ENCODE measurements at regions not wholly inside any gene's neighbourhood (a gene's known extent, or its start where the extent isn't known, plus 50 kb on each side); places are given as distances from the start of the nearest gene placed in this dataset.

GRCh38 chr7:136664537-136664936 lies 203.9 kb upstream of the CHRM2 start:
- TF ChIP-seq CTCF (IDR thresholded peaks at IDR 0.05): no peak
- H3K9me3 ChIP-seq: no peaks in the 10 kb centered on the region
- no peak overlapping the region for H3K4me3 ChIP-seq

DNA sequence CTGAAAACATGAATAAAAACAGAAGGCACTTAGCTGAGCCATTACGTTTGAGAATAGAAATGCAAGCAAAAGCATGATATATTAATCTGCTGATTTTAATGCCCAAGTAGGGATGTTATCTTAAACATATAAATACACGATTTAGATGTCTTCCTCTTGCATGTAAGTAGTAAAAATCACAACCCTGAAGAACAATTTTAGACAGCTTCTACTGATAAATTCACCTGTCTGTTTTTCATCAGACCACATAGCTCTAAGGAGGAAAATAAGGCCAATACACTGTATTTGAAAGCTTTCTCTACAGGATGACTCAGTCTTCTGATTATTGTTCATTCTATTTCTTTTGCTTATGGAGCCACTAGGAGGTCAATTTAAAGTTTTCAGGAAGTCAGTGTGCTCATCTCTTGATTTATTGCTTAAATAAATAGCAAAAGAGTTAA lies 210.9 kb upstream of the CHRM2 start:
- no peak for TF ChIP-seq CTCF (IDR thresholded peaks at IDR 0.05)
- no peaks in the 10 kb centered on the region for H3K4me1 ChIP-seq

More at GRCh38 chr7:136664537-136664936, 203.9 kb upstream of the CHRM2 start:
- no peaks in the 10 kb centered on the region for H3K4me1 ChIP-seq
- no peaks in the 10 kb centered on the region for H3K27me3 ChIP-seq
- H3K36me3 ChIP-seq: no peaks in the 10 kb centered on the region
- no peak overlapping the region for H3K27ac ChIP-seq
- no peak for DNase-seq (ENCODE audit: low spot score)

DNA sequence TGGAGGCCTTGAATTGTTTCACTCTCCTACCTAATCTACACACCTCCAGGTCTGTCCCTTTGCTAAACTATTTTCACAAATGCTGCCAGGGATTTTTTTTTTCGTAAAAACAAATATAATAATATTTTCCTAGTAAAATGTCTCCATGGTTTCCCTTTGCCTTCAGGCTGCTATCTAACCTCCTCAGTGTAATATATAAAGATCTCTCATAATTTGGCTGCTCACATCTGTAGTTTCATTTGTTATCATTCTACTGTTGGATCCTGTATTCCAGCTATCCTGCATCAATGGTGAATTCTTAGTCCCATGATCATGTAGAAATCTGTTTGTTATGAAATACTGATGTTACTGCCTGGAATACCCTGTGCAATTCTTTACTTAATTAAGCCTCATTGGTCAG lies 211.9 kb upstream of the CHRM2 start:
- Histone ChIP-seq H3K4me1 (no peaks in the 10 kb centered on the region), H3K36me3 (no peaks in the 10 kb centered on the region), H3K27me3 (no peaks in the 10 kb centered on the region), H3K4me3 (no peak overlapping the region), H3K9me3 (no peaks in the 10 kb centered on the region), H3K27ac (no peak overlapping the region)
- DNase-seq (ENCODE audit: low spot score): no peak
- no peak for TF ChIP-seq CTCF (IDR thresholded peaks at IDR 0.05)

More for the DNA sequence above, 210.9 kb upstream of the CHRM2 start:
- DNase-seq (ENCODE audit: low spot score): no peak
- no peaks in the 10 kb centered on the region for H3K27me3 ChIP-seq
- H3K36me3 ChIP-seq: no peaks in the 10 kb centered on the region
- H3K4me3 ChIP-seq: no peak overlapping the region
- no peak overlapping the region for H3K27ac ChIP-seq
- no peaks in the 10 kb centered on the region for H3K9me3 ChIP-seq

GRCh38 chr7:136655414-136655813 lies 213.0 kb upstream of the CHRM2 start:
- Histone ChIP-seq H3K27me3 (no peaks in the 10 kb centered on the region), H3K27ac (no peak overlapping the region), H3K36me3 (no peaks in the 10 kb centered on the region), H3K4me3 (no peak overlapping the region), H3K4me1 (no peaks in the 10 kb centered on the region), H3K9me3 (no peaks in the 10 kb centered on the region)
- DNase-seq (ENCODE audit: low spot score): no peak
- no peak for TF ChIP-seq CTCF (IDR thresholded peaks at IDR 0.05)

DNA sequence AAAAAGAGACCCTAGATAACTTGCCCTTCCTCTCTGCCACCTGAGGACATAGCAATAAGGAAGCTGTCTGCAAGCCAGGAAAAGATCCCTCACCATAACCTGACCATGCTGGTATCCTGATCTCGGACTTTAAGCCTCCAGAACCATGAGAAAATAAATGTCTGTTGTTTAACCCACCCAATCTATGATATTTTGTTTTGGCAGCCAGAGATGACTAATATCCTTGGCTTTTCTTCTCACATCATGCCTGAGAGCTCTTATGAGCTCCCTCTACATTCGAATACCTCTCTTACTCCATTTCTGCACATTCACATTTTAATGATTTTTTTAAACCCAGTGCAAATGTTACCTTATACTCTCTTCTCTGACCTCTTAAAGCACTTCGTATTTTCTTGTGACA lies 214.0 kb upstream of the CHRM2 start:
- TF ChIP-seq CTCF (IDR thresholded peaks at IDR 0.05): no peak
- Histone ChIP-seq H3K4me3 (no peak overlapping the region), H3K4me1 (no peaks in the 10 kb centered on the region), H3K27ac (no peak overlapping the region), H3K27me3 (no peaks in the 10 kb centered on the region), H3K9me3 (no peaks in the 10 kb centered on the region), H3K36me3 (no peaks in the 10 kb centered on the region)
- no peak for DNase-seq (ENCODE audit: low spot score)

GRCh38 chr7:136652635-136653370 lies 215.6 kb upstream of the CHRM2 start:
- no peak for TF ChIP-seq CTCF (IDR thresholded peaks at IDR 0.05)
- Histone ChIP-seq H3K4me1 (no peaks in the 10 kb centered on the region), H3K27ac (no peak overlapping the region), H3K27me3 (no peaks in the 10 kb centered on the region), H3K4me3 (no peak overlapping the region), H3K36me3 (no peaks in the 10 kb centered on the region), H3K9me3 (no peaks in the 10 kb centered on the region)
- no peak for DNase-seq (ENCODE audit: low spot score)
